ENCODE measurements at regions not wholly inside any gene's neighbourhood (a gene's known extent, or its start where the extent isn't known, plus 50 kb on each side); places are given as distances from the start of the nearest gene placed in this dataset.
A peak's percentile ranks its signal among the peaks of the same experiment; 100 is the strongest.

DNA sequence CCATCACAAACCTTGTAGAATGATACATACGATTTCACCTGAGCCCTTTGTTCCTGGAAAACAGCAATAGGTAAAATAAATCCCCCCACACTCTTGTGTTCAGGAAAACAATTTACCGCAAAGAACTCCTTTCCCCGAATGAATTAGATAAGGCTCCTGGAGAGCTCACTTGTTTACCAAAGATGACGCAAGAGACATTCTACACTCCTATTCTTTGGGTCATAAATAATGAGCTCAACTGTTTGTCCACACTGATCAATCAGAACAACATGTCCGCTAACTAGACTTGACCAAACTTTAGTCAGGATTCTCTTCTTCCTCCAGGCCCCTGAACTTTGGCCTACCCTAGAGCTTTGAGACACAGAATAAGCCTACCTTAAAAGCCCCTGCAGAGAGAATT, 271.9 kb upstream of the OPRM1 start:
- ATAC-seq, result no peak

DNA sequence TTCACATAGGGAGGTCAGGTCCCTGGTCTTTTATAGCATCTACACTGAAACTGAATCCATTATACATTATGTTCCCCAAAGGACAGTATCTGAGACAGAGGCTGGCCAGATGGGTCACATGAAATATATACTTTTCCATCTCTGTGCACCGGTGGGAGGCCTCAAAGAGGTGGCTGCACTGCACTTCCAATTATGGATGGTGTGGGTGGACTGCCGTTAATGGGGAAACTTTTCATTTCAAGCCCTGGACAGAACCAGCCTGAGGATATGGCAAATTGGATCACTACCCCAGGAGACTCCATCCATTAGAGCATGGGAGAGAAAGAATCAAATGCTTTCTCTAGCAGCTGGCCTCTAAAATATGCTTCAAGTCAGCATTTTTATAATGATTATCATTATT, 280.5 kb upstream of the OPRM1 start:
- no peak for ATAC-seq
- TF ChIP-seq, protein P1, sequence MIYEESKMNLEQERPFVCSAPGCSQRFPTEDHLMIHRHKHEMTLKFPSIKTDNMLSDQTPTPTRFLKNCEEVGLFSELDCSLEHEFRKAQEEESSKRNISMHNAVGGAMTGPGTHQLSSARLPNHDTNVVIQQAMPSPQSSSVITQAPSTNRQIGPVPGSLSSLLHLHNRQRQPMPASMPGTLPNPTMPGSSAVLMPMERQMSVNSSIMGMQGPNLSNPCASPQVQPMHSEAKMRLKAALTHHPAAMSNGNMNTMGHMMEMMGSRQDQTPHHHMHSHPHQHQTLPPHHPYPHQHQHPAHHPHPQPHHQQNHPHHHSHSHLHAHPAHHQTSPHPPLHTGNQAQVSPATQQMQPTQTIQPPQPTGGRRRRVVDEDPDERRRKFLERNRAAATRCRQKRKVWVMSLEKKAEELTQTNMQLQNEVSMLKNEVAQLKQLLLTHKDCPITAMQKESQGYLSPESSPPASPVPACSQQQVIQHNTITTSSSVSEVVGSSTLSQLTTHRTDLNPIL (CRISPR knock-in tag; IDR thresholded peaks at IDR 0.05; ENCODE audit: low read depth), result no peak

More for the DNA sequence above, 271.9 kb upstream of the OPRM1 start:
- TF ChIP-seq ZNF8 (CRISPR knock-in tag; IDR thresholded peaks at IDR 0.05), result no peak
- no peak for TF ChIP-seq TOX (CRISPR knock-in tag; IDR thresholded peaks at IDR 0.05; ENCODE audit: borderline replicate concordance)
- TF ChIP-seq CSDC2 (CRISPR knock-in tag; IDR thresholded peaks at IDR 0.05), result no peak
- TF ChIP-seq ISL1 (CRISPR knock-in tag; IDR thresholded peaks at IDR 0.05), result no peak
- TF ChIP-seq ARNTL (CRISPR knock-in tag; IDR thresholded peaks at IDR 0.05; ENCODE audit: borderline replicate concordance, low read depth), result no peak

DNA sequence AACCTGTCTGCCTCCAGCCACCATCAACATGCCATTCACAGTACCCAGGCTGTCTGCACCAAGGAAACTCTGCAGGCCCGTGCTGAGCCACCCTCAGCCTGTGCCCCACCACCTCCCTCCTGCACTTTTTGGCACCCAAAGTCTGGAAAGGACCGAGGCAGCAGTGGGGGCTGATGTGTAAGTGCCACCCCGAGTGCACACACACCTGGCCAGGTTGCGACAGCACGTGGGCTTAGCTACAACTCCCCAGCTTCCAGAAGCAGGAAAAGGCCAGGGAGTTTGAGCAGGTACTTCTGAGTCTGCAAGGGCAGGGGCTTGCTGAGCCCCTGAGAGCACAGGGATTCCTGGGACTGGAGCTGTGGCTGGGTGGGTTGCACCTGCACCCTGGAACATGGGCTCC, 303.3 kb upstream of the OPRM1 start:
- no peak for ATAC-seq
- TF ChIP-seq SNAI2 (CRISPR knock-in tag; IDR thresholded peaks at IDR 0.05) (no peak), ZNF565 (CRISPR knock-in tag; conservative IDR thresholded peaks at IDR 0.05; ENCODE audit: low read depth) (no peak), RARB (CRISPR knock-in tag; IDR thresholded peaks at IDR 0.05) (no peak), ZNF8 (CRISPR knock-in tag; IDR thresholded peaks at IDR 0.05) (no peak)
- TF ChIP-seq, protein P2, sequence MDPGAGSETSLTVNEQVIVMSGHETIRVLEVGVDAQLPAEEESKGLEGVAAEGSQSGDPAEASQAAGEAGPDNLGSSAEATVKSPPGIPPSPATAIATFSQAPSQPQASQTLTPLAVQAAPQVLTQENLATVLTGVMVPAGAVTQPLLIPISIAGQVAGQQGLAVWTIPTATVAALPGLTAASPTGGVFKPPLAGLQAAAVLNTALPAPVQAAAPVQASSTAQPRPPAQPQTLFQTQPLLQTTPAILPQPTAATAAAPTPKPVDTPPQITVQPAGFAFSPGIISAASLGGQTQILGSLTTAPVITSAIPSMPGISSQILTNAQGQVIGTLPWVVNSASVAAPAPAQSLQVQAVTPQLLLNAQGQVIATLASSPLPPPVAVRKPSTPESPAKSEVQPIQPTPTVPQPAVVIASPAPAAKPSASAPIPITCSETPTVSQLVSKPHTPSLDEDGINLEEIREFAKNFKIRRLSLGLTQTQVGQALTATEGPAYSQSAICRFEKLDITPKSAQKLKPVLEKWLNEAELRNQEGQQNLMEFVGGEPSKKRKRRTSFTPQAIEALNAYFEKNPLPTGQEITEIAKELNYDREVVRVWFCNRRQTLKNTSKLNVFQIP (CRISPR knock-in tag; IDR thresholded peaks at IDR 0.05; ENCODE audit: borderline replicate concordance, low read depth), result no peak

DNA sequence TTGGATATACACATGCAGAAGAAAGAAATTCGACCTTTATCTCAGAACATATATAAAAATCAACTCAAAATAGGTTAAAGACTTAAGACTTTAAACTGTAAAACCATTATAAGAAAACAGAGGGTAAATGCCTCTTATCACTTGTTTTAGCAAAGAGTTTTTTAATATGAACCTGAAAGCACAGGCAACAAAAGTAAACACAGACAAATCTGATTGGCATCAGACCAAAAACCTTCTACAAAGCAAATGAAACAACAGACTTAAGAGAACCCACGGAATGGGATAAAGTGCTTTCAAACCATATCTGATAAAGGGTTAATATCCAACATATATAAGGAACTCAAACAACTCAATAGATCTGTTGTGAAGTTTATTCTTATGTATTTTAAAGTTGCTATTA, 309.9 kb upstream of the OPRM1 start:
- no peak for ATAC-seq
- TF ChIP-seq, protein P1 (CRISPR knock-in tag; IDR thresholded peaks at IDR 0.05; ENCODE audit: low read depth), result no peak
- no peak for TF ChIP-seq ZC3H10 (CRISPR knock-in tag; IDR thresholded peaks at IDR 0.05)
- TF ChIP-seq, protein P3, sequence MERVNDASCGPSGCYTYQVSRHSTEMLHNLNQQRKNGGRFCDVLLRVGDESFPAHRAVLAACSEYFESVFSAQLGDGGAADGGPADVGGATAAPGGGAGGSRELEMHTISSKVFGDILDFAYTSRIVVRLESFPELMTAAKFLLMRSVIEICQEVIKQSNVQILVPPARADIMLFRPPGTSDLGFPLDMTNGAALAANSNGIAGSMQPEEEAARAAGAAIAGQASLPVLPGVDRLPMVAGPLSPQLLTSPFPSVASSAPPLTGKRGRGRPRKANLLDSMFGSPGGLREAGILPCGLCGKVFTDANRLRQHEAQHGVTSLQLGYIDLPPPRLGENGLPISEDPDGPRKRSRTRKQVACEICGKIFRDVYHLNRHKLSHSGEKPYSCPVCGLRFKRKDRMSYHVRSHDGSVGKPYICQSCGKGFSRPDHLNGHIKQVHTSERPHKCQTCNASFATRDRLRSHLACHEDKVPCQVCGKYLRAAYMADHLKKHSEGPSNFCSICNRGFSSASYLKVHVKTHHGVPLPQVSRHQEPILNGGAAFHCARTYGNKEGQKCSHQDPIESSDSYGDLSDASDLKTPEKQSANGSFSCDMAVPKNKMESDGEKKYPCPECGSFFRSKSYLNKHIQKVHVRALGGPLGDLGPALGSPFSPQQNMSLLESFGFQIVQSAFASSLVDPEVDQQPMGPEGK (CRISPR knock-in tag; IDR thresholded peaks at IDR 0.05; ENCODE audit: borderline replicate concordance), result no peak
- TF ChIP-seq TCF4 (CRISPR knock-in tag; IDR thresholded peaks at IDR 0.05; ENCODE audit: borderline replicate concordance), result no peak
- TF ChIP-seq ZNF8 (CRISPR knock-in tag; IDR thresholded peaks at IDR 0.05), result no peak
- no peak for TF ChIP-seq ISL1 (CRISPR knock-in tag; IDR thresholded peaks at IDR 0.05)
- TF ChIP-seq BACH2 (CRISPR knock-in tag; IDR thresholded peaks at IDR 0.05; ENCODE audit: borderline replicate concordance), result no peak

DNA sequence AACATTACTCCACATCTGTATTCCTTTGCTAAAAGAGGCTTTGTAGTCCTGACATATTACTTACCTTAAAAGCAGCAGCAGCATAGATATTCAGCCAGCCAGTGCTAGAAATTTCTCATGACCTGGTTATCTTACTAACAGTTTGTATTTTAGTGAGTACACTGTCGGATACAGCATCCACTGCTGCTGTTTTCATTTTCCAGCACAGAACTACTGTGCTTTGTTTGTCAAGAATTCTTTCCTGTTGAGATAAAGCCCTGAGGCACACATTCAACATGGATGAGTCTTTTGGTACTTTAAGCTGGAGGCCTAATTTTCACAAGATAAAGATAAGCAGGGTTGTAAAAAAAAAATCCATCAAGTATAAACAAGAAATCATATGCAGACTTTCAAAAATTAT, 311.2 kb upstream of the OPRM1 start:
- no peak for ATAC-seq
- TF ChIP-seq ISL1 (CRISPR knock-in tag; IDR thresholded peaks at IDR 0.05), result peak; percentile 20; the same call in 1 of the 2 replicates
- TF ChIP-seq, protein P1 (CRISPR knock-in tag; IDR thresholded peaks at IDR 0.05; ENCODE audit: low read depth), result no peak

DNA sequence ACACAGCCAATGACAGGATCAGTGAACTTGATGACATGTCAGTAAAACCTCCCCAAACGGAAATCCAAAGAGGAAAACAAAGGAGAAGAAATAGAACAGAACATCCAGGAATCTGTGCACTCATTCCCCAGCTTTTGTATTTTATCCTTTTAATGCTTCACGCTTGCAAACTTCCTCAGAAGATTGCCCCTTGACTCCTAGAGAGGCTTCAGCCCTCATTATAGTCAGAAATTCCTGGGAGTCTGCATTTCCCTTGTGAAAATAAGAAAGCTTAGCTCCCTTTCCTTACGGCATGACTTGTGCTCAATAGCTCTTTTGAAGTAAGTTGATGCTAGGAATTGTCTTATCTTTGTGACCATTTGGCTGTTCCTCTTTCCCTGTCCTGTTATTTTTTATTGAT, 313.6 kb upstream of the OPRM1 start:
- TF ChIP-seq ZFP30 (CRISPR knock-in tag; IDR thresholded peaks at IDR 0.05), result no peak
- TF ChIP-seq, protein P1 (CRISPR knock-in tag; IDR thresholded peaks at IDR 0.05; ENCODE audit: low read depth), result no peak
- TF ChIP-seq OSR1 (CRISPR knock-in tag; IDR thresholded peaks at IDR 0.05), result no peak
- no peak for TF ChIP-seq RARB (CRISPR knock-in tag; IDR thresholded peaks at IDR 0.05)
- TF ChIP-seq TOX (CRISPR knock-in tag; IDR thresholded peaks at IDR 0.05; ENCODE audit: borderline replicate concordance), result no peak
- TF ChIP-seq, protein P2 (CRISPR knock-in tag; IDR thresholded peaks at IDR 0.05; ENCODE audit: borderline replicate concordance, low read depth), result no peak
- TF ChIP-seq, protein P4, sequence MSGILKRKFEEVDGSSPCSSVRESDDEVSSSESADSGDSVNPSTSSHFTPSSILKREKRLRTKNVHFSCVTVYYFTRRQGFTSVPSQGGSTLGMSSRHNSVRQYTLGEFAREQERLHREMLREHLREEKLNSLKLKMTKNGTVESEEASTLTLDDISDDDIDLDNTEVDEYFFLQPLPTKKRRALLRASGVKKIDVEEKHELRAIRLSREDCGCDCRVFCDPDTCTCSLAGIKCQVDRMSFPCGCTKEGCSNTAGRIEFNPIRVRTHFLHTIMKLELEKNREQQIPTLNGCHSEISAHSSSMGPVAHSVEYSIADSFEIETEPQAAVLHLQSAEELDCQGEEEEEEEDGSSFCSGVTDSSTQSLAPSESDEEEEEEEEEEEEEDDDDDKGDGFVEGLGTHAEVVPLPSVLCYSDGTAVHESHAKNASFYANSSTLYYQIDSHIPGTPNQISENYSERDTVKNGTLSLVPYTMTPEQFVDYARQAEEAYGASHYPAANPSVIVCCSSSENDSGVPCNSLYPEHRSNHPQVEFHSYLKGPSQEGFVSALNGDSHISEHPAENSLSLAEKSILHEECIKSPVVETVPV (CRISPR knock-in tag; IDR thresholded peaks at IDR 0.05), result no peak
- TF ChIP-seq CSDC2 (CRISPR knock-in tag; IDR thresholded peaks at IDR 0.05), result no peak
- no peak for ATAC-seq
